ENCODE measurements at regions not wholly inside any gene's neighbourhood (a gene's known extent, or its start where the extent isn't known, plus 50 kb on each side); places are given as distances from the start of the nearest gene placed in this dataset.

DNA sequence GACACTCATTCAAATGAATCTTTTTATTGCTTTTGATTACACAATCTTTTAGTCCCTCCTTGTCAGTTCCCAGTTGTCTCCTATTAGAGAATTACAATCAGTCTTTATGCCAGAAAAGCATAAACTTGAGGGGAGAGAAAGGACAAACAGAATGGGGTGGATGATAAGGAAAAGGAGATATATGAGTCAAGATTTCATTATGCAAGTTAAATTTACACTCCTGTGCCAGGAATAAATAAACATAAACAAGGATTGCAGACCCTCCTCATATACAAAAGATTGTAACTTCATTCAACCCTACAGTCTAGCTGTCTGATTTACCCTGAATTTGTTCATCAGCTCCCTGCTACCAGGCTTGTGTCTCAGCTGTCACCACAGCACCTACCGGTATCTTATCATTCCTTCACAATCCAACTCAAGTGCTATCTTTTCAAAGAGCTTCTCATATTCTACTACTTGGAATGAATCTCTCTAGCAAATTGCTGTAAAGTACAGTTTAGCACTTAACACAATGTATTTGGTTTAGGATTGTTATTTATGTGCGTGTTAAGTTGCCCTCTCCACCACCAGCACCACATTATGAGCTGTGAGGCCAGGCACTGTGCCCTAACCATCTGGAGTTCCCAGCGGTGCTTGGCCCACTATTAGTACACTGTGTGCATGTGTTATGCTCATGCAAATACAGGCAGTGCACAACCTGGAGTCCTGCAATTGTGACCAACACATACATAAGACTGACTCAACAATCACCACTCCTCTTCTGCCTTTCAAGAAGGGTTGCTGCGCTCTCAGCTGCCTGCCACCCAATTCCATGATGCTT is 504.1 kb downstream of the TBL1XR1 start:
- no peak overlapping the region for H4K8ac ChIP-seq (replicated peaks; ENCODE audit: insufficient read length, low read depth, low read length)
- H3K4ac ChIP-seq (ENCODE audit: low read depth, low read length): no peak overlapping the region
- no peak overlapping the region for H2AK5ac ChIP-seq (ENCODE audit: insufficient read length, low read length)
- H2BK20ac ChIP-seq (ENCODE audit: low read depth, low read length, poor library complexity, severe bottlenecking): no peak overlapping the region
- H4K91ac ChIP-seq (ENCODE audit: insufficient read length, low read depth, low read length): no peak overlapping the region
- H4K20me1 ChIP-seq (ENCODE audit: control insufficient read depth, insufficient read depth, insufficient read length): no peaks in the 10 kb centered on the region
- no peak overlapping the region for H3K4me2 ChIP-seq (ENCODE audit: insufficient read depth, insufficient read length, low read length)
- H3K27me3 Mint-ChIP-seq (ENCODE audit: low read depth): no peaks in the 10 kb centered on the region
- no peaks in the 10 kb centered on the region for H3K9me3 Mint-ChIP-seq
- no peaks in the 10 kb centered on the region for H3K27me3 ChIP-seq (ENCODE audit: insufficient read depth, low read length)
- no peak overlapping the region for H3T11ph ChIP-seq (ENCODE audit: low read length)
- no peak overlapping the region for H3K27ac Mint-ChIP-seq
- TF ChIP-seq, protein P1, sequence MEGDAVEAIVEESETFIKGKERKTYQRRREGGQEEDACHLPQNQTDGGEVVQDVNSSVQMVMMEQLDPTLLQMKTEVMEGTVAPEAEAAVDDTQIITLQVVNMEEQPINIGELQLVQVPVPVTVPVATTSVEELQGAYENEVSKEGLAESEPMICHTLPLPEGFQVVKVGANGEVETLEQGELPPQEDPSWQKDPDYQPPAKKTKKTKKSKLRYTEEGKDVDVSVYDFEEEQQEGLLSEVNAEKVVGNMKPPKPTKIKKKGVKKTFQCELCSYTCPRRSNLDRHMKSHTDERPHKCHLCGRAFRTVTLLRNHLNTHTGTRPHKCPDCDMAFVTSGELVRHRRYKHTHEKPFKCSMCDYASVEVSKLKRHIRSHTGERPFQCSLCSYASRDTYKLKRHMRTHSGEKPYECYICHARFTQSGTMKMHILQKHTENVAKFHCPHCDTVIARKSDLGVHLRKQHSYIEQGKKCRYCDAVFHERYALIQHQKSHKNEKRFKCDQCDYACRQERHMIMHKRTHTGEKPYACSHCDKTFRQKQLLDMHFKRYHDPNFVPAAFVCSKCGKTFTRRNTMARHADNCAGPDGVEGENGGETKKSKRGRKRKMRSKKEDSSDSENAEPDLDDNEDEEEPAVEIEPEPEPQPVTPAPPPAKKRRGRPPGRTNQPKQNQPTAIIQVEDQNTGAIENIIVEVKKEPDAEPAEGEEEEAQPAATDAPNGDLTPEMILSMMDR (conservative IDR thresholded peaks at IDR 0.05): no peak
- no peak overlapping the region for H3K4me3 Mint-ChIP-seq
- no peak overlapping the region for H3K14ac ChIP-seq (ENCODE audit: insufficient read depth, low read length)
- H3K9me3 ChIP-seq (ENCODE audit: control insufficient read depth, low read depth, low read length): no peaks in the 10 kb centered on the region
- no peak overlapping the region for H2AFZ ChIP-seq (ENCODE audit: low read length)
- H2BK120ac ChIP-seq (ENCODE audit: low read depth, low read length, poor library complexity, severe bottlenecking): no peak overlapping the region
- H3K23me2 ChIP-seq (ENCODE audit: insufficient read length, low read depth, low read length, poor library complexity, severe bottlenecking): no peaks in the 10 kb centered on the region
- no peaks in the 10 kb centered on the region for H3K79me1 ChIP-seq (ENCODE audit: insufficient read depth, low read depth, low read length, poor library complexity, severe bottlenecking)
- H3K18ac ChIP-seq (ENCODE audit: insufficient read length, low read depth, low read length): no peak overlapping the region
- no peak overlapping the region for H2BK12ac ChIP-seq (ENCODE audit: insufficient read length, low read depth, low read length)
- no peaks in the 10 kb centered on the region for H3K36me3 Mint-ChIP-seq (ENCODE audit: insufficient read depth in 1 of 3, low read depth in 3 of 3)
- H3K4me1 ChIP-seq (ENCODE audit: insufficient read depth, low read length): no peaks in the 10 kb centered on the region
- H2BK15ac ChIP-seq (ENCODE audit: low read depth, low read length): no peak overlapping the region
- DNase-seq: no peak
- H4K5ac ChIP-seq (ENCODE audit: insufficient read length, low read depth, low read length): no peak overlapping the region
- H3K79me2 ChIP-seq (ENCODE audit: insufficient read depth, low read length): no peaks in the 10 kb centered on the region
- H3K9ac ChIP-seq (ENCODE audit: extremely low read depth, insufficient read length, low read length): no peak overlapping the region
- H3K23ac ChIP-seq (ENCODE audit: insufficient read length, low read depth, low read length): no peak overlapping the region
- no peak overlapping the region for H2BK5ac ChIP-seq (ENCODE audit: insufficient read length, low read length)
- H3K27ac ChIP-seq (ENCODE audit: insufficient read length, low read depth, low read length): no peak overlapping the region
- no peak overlapping the region for H3K56ac ChIP-seq (ENCODE audit: insufficient read length, low read depth, low read length)
- peaks cover 11 to 12% of the 10 kb centered on the region in 2 experiments for H3K4me1 Mint-ChIP-seq
- no CpG with 5 or more reads among the region's 4 CpGs for WGBS (ENCODE audit: extremely low coverage, insufficient read length, low lambda C conversion rate)

All from H9 (cell line).